Left lobe of liver (tissue), 2 donors: ENCODE measurements at regions not wholly inside any gene's neighbourhood (a gene's known extent, or its start where the extent isn't known, plus 50 kb on each side); places are given as distances from the start of the nearest gene placed in this dataset.

ENCODE experiments used
- ATAC-seq: fragments of 200-7000 bp; cut with Tn5 transposase; one replicate; pipeline ENCODE4 v1.9.1; 2020; ENCODE audit warnings: mild to moderate bottlenecking, moderate library complexity
- DNase-seq: peaks from one replicate; pipeline ENCODE4 v3.0.0-alpha.2; 2020; ENCODE audit warnings: low spot score
- donor health status: DM: no; HTN: no; CAD: no; lungs with moderate emphysema.
- donor health status: DM: no; HTN: yes; CAD: no.

DNA sequence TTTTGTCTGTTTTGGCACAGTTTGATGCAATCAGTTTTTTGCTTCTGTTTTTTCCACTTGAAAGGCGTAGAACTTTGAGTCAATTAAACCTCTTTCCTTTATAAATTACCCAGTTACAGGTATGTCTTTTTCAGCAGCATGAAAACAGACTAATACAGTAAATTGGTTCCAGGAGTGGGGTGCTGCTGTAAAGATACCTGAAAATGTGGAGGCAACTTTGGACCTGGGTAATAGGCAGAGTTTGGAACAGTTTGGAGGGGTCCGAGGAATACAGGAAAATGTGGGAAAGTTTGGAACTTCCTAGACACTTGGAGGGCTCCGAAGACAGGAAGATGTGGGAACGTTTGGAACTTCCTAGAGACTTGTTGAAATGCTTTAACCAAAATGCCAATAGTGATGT is 2022.2 kb downstream of the MAT2B start:
- ATAC-seq: no peak
- DNase-seq: no peak

GRCh38 chr5:165538065-165538464 is 2032.6 kb downstream of the MAT2B start:
- DNase-seq (no peak), ATAC-seq (no peak)

DNA sequence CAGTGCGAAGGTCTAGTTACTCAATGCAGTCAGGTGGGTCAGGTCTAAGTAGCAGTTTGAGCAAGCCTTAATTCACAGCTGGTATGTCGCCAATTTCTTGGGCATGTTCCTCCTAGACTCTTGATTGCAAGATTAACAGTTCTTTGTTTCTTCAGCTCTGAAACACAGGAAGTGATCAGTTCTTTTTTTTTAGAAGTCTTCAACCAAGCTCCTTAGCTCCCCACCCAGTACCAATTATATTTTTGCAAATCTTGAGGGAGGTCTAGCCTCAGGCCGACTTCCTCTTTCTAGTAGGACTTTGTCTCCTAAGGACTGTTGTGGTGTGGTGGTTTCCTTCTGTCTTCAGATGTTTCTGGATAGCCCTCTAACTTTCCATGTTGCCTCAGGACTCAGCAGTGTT is 2054.2 kb downstream of the MAT2B start:
- no peak for ATAC-seq
- DNase-seq: no peak

- DNase-seq: no peak
- ATAC-seq: no peak
Observed at GRCh38 chr5:165560648-165561047, 2055.2 kb downstream of the MAT2B start.

DNA sequence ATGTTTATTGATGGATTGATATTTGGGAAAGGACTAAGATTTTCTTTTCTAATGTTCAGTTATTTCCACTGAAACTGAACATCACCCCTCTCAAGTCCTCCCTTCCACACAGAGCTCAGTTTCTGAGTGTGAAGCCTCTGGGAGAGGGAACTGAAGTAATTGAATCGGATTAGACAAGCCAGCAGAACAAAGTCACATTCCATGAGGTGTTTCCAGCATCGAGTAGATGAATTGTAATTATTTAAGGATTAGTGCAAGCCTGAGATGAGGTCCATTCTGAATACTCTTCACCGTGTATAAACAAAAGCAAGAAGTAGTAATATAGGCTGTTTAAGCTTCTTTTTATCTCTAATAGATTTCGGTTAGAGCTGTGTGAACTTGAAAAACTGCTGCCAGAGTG is 2060.5 kb downstream of the MAT2B start:
- DNase-seq: no peak
- ATAC-seq: no peak

DNA sequence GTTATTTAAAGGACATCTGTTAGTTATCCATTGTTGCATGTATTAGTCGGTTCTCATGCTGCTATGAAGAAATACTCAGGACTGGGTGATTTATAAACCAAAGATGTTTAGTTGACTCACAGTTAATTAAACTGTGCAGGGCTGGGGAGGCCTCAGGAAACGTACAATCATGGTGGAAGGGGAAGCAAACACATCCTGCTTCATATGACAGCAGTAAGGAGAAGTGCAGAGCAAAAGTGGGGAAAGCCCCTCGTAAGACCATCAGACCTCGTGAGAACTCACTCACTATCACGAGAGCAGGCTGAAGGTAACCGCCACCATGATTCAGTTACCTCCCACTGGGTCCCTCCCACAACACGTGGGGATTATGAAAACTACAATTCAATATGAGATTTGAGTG is 2064.1 kb downstream of the MAT2B start:
- ATAC-seq: no peak
- DNase-seq: no peak

- DNase-seq (no peak), ATAC-seq (no peak)
Observed at GRCh38 chr5:165573445-165573844, 2068.0 kb downstream of the MAT2B start.

- DNase-seq: no peak
- ATAC-seq: no peak
Observed at GRCh38 chr5:165574100-165574499, 2068.7 kb downstream of the MAT2B start.

GRCh38 chr5:165576678-165577275 is 2071.4 kb downstream of the MAT2B start:
- DNase-seq: no peak
- no peak for ATAC-seq

- DNase-seq (no peak), ATAC-seq (no peak)
Observed at GRCh38 chr5:165579911-165580310, 2074.5 kb downstream of the MAT2B start.

DNA sequence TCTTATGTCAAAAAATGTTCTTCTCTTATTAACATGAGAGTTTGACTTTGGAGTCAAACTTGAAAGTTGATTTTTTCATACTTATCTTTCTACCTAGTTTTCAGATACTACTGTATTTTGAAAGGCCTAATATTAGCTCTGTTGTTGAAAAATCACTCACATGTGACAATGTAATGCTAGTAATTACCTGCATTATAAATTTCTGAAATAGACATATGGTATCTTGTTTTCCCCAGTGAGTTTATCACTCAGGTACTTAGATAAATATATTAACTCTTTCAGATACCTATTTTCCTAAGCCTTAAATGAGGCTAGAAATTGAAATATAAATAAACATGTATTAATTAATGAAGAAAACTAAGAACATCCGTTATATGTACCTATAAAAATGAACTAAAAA is 2089.3 kb downstream of the MAT2B start:
- ATAC-seq (no peak), DNase-seq (no peak)

GRCh38 chr5:165602529-165602928 is 2097.1 kb downstream of the MAT2B start:
- no peak for ATAC-seq
- DNase-seq: no peak

DNA sequence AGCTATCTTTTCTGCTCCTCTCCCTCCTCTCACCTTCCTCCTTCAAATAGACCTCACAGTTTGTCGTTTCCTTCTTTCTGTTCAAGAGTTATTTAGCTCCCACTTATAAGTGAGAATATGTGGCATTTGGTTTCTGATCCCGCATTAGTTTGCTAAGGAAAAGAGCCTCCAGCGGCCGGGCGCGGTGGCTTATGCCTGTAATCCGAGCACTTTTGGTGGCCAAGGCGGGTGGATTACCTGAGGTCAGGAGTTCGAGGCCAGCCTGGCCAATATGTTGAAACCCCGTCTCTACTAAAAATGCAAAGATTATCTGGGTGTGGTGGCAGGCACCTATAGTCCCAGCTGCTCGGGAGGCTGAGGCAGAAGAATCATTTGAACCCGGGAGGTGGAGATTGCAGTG is 2101.6 kb downstream of the MAT2B start:
- DNase-seq: no peak
- no peak for ATAC-seq

DNA sequence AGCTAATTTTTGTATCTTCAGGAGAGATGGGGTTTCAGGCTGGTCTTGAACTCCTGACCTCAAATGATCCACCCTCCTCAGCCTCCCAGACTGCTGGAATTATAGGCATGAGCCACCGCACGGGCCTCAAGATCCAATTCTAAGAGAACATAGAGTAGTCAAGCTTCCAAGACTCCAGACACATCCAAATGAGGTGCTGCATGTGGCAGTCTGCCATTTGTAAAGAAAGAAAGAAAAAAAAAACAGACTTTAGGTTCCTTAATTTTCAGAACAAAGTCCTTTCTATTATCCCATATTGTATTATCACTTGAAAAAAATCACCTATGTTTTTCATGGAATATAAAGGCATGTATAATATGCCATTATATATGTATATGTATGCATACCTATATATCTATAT is 2104.5 kb downstream of the MAT2B start:
- DNase-seq (no peak), ATAC-seq (no peak)

GRCh38 chr5:165616490-165617405 is 2111.3 kb downstream of the MAT2B start:
- ATAC-seq (no peak), DNase-seq (no peak)

- DNase-seq (no peak), ATAC-seq (no peak)
Observed at GRCh38 chr5:165617491-165617890, 2112.1 kb downstream of the MAT2B start.

GRCh38 chr5:165620394-165620793 is 2115.0 kb downstream of the MAT2B start:
- no peak for DNase-seq
- ATAC-seq: no peak

DNA sequence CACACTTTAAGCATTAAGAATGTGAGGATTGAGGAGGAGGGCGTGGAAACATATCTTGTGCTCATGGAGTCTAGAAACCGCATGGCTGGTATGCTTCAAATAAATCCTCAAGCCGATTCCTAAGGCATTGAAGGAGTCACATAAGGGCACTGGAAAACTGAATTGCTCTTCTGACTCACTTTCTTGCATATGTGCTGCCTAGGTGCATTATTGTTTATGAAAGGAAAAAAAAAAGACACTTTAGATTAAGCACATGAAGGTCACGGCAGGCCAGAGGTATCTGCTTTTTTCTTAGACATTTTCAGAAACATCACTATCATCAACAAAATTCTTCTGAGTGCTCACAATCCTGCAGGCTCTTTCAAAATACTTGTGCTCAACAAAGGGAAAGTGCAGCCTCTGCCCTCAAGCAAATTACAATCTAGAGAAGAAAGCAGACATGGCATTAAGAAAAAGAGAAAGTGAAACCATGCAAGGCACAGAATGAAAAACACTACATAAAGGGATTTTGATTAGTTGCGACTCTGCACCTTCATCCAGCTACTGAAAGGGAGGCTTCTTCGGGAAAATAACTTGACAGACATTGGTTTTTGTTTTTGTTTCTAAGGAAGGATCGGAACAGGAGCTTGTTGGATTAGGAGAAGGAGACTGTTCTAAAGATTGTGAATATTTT is 2117.6 kb downstream of the MAT2B start:
- DNase-seq: no peak
- ATAC-seq: peak; percentile 58

DNA sequence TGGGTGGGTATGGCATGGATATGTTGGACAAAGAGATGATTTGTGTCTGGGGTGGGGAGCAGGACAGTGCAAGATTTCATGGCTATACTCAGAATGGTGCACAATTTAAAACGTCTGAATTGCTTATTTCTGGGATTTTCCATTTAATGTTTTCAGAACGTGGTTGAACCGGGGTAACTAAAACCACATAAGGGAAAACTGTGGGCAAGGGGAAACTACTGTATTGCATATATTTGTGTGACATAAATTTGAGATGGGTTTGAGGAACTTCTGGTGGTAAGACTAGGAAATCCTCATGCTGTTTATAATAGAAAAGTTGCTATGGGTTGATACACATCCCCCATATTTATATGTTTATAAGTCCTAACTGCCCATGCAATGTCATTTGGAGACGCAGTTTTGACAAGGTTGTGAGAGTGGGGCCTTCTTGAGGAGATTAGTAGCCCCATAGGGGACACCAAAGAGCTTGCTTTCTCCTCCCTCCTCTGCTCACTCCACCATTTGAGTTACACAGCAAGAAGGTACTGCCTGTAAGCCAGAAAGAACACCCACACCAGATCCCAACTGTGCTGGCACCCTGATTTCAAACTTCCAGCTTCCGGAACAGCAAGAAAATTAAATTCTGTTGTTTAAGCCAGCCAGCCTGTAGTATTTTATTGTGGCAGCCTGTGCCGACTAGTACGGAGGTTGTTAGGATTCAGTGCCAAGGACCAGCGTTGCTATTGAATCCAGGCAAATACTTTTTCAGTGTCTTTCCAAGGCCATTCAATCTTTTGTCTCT is 2118.9 kb downstream of the MAT2B start:
- ATAC-seq: no peak
- no peak for DNase-seq

GRCh38 chr5:165626161-165626560 is 2120.7 kb downstream of the MAT2B start:
- DNase-seq (no peak), ATAC-seq (no peak)

DNA sequence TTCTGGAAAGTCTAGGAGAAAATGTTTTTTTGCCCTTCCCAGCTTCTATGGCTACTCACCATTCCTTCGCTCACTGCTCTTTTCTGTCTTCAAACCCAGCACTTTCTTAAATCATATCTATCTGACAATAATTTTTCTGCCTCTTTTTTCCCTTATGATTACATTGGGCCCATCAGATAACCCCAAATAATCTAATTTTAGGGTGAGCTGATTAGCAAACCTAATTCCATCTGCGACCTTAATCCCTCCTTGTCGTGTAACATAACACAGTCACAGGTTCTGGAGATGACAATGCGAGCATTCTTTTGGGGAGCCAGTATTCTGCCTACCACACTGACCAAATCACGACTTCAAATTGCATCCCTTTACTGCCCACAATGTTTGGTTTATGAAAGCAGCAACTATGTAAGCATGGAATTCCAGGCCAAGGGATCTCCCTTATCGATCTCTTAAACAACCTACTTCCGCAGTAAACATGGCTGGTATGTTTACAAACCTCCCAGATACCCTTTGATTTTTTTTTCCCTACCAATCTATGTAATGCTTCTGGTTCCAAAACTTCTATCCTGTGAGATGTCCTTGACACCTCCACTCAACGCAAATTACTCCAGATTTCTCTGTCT is 2122.2 kb downstream of the MAT2B start:
- ATAC-seq (no peak), DNase-seq (no peak)
